Left lung (tissue), 4 donors: ENCODE measurements at regions not wholly inside any gene's neighbourhood (a gene's known extent, or its start where the extent isn't known, plus 50 kb on each side); places are given as distances from the start of the nearest gene placed in this dataset.

Experiments used
- ATAC-seq: fragments of 200-7000 bp; cut with Tn5 transposase; one replicate; pipeline ENCODE4 v1.9.1; 2020; ENCODE audit warnings: moderate library complexity
- DNase-seq, 4 donors: peaks; one replicate each; pipeline ENCODE4 v3.0.0-alpha.2; 2013 to 2020
- H3K27ac ChIP-seq, 2 donors: fragments of 200-600 bp; sonication (generic) in 1 of 2; one replicate each; pipeline versions ENCODE4 v1.5.0 to v1.8.0; 2020 to 2021
- H3K27me3 ChIP-seq, 2 donors: fragments of 200-600 bp; sonication (generic) in 1 of 2; one replicate each; pipeline versions ENCODE4 v1.5.0 to v1.8.0; 2020 to 2021
- H3K36me3 ChIP-seq, 2 donors: fragments of 200-600 bp; sonication (generic) in 1 of 2; one replicate each; pipeline versions ENCODE4 v1.5.0 to v1.8.0; 2020 to 2021
- H3K4me1 ChIP-seq, 2 donors: fragments of 200-600 bp; one replicate each; pipeline ENCODE4 v1.8.0; 2021
- H3K4me3 ChIP-seq, 2 donors: fragments of 200-600 bp; sonication (generic) in 1 of 2; one replicate each; pipeline versions ENCODE4 v1.5.0 to v1.8.0; 2020 to 2021; ENCODE audit warnings: mild to moderate bottlenecking in 1 of 2
- H3K9me3 ChIP-seq, 2 donors: fragments of 200-600 bp; sonication (generic) in 1 of 2; one replicate each; pipeline versions ENCODE4 v1.5.0 to v1.8.0; 2020 to 2021
- intact Hi-C, 2 donors: fragments of 100-400 bp; cut with DNase I; formaldehyde crosslinking; loops; one replicate each; pipeline versions ENCODE4 v1.11.2 to v1.14.2; 2022
- TF ChIP-seq, protein P1 (sequence below), 2 donors: fragments of 200-600 bp; sonication (generic) in 1 of 2; IDR thresholded peaks; one replicate each; pipeline versions ENCODE4 v1.5.0 to v1.8.0; 2021; ENCODE audit warnings: antibody characterized with exemption in 2 of 2
- donor health status: DM: no; HTN: yes; CAD: no.
- donor health status: DM: no; HTN: no; CAD: no.

DNA sequence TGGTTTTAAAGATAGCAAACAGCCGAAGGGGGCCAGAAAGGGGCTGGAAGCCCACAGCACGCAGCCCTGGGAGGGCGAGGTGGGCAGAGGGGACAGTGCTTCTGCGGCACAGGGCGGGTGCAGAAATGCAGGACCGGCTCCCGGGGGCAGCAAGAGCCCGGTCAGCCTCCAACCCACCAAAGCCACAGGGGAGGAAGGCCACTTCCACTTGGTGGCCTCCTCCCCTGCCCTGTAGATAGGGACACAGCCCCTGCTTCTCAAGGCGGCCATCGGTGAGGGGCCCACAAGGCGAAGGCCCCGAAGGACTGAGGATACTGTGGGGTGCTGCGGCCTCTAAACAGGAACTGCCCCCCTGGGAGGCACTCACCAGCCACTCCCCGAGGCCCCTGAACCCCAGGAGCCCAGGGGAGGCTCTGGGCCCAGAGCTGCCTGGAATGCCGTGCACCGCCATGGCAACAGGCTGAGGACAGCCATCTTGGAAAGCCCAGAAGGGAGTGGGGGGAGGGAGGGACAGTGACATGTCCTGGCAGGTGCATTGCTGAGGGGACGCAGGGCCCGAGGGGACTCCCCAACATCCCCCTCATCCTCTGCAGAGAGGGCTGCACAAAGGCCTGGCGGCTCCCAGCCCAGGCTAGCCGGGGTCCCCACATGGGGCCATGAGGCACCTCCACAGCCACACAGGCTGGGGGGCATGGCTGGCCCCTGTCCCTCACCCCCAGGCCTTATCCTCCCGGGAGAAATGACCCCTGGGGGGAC is 114.7 kb downstream of the NCOR2 start:
- peaks cover 33 to 71% of the 10 kb centered on the region in 2 donors for H3K4me1 ChIP-seq
- H3K27ac ChIP-seq = peak overlapping the region; percentile 69 to 84
- peak overlapping the region in 1 of 2 donors; percentile 18 for H3K4me3 ChIP-seq
- H3K9me3 ChIP-seq = no peaks in the 10 kb centered on the region
- ATAC-seq = no peak
- intact Hi-C loops = no loop called here
- TF ChIP-seq, protein P1, sequence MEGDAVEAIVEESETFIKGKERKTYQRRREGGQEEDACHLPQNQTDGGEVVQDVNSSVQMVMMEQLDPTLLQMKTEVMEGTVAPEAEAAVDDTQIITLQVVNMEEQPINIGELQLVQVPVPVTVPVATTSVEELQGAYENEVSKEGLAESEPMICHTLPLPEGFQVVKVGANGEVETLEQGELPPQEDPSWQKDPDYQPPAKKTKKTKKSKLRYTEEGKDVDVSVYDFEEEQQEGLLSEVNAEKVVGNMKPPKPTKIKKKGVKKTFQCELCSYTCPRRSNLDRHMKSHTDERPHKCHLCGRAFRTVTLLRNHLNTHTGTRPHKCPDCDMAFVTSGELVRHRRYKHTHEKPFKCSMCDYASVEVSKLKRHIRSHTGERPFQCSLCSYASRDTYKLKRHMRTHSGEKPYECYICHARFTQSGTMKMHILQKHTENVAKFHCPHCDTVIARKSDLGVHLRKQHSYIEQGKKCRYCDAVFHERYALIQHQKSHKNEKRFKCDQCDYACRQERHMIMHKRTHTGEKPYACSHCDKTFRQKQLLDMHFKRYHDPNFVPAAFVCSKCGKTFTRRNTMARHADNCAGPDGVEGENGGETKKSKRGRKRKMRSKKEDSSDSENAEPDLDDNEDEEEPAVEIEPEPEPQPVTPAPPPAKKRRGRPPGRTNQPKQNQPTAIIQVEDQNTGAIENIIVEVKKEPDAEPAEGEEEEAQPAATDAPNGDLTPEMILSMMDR (IDR thresholded peaks at IDR 0.05) = no peak
- H3K27me3 ChIP-seq = no peaks in the 10 kb centered on the region
- H3K36me3 ChIP-seq = peaks cover 0 to 56% of the 10 kb centered on the region in 2 donors
- DNase-seq = peak in 1 of 4 donors; percentile 74

DNA sequence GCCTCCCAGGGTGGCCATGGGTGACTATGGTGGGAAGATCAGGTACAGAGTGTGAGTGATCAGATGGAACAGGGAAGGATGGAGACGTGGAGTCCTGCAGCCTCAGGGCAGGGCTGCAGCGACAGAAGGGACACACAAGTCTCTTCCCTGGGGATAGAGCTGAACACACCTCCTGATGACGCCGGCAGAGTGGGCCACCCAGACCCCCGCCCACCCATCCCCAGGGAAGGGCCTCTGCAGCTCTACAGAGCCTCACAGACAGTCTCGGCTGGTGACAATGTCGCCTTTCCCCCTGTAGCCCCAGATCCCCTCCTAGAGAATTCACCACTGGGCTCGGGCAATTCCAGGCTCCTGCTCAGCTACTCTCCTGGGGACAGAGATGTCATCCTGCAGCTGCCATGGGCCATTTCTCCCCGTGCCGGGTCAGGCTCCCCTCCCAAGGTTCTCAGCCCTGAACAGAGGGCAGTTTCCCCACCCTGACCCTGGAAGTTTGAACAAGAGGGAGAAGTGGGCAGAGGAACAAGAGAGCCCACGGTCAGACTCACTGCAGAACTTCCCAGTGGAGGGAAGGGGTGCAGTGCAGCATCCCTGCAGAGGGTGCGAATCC is 115.7 kb downstream of the NCOR2 start:
- DNase-seq (peak in 1 of 4 donors; percentile 22), ATAC-seq (no peak)
- intact Hi-C loops = no loop called here
- no peak overlapping the region for H3K27ac ChIP-seq
- no peaks in the 10 kb centered on the region for H3K9me3 ChIP-seq
- no peaks in the 10 kb centered on the region for H3K27me3 ChIP-seq
- peaks cover 0 to 59% of the 10 kb centered on the region in 2 donors for H3K36me3 ChIP-seq
- peaks cover 31 to 60% of the 10 kb centered on the region in 2 donors for H3K4me1 ChIP-seq
- TF ChIP-seq, protein P1 (IDR thresholded peaks at IDR 0.05) = no peak
- no peak overlapping the region for H3K4me3 ChIP-seq

GRCh38 chr12:124451016-124451415 is 116.4 kb downstream of the NCOR2 start:
- Histone ChIP-seq H3K36me3 (peaks cover 0 to 59% of the 10 kb centered on the region in 2 donors), H3K9me3 (no peaks in the 10 kb centered on the region)

DNA sequence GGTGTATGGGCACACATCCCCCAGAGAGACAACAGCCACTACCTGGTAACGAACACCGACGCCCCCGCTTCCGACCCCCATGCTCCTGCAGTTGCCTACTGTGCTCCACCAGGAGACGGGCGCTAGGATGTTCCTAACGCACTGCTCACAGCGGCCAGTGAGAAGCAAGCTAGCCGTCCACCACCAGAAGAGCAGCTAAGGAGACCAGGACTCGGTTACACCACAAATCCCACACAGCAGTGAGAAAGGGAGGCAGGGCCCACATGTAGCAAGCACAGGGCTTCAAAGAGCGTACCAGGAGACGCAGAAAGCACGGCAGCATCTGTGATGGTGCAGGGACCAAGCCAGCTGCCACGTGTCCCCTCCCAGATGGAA is 117.0 kb downstream of the NCOR2 start:
- TF ChIP-seq, protein P1 (IDR thresholded peaks at IDR 0.05) = no peak
- H3K27me3 ChIP-seq = no peaks in the 10 kb centered on the region
- H3K4me3 ChIP-seq = no peak overlapping the region
- DNase-seq (peak in 1 of 4 donors; percentile 61), ATAC-seq (no peak)
- H3K36me3 ChIP-seq = peaks cover 0 to 57% of the 10 kb centered on the region in 2 donors
- no peak overlapping the region for H3K27ac ChIP-seq
- peaks cover 25 to 47% of the 10 kb centered on the region in 2 donors for H3K4me1 ChIP-seq
- H3K9me3 ChIP-seq = no peaks in the 10 kb centered on the region
- intact Hi-C loops = no loop called here

More at GRCh38 chr12:124451016-124451415, 116.4 kb downstream of the NCOR2 start:
- no peak overlapping the region for H3K4me3 ChIP-seq
- ATAC-seq (no peak), DNase-seq (peak in 1 of 4 donors; percentile 75)
- no peak overlapping the region for H3K27ac ChIP-seq
- intact Hi-C loops = no loop called here
- no peaks in the 10 kb centered on the region for H3K27me3 ChIP-seq
- peaks cover 29 to 53% of the 10 kb centered on the region in 2 donors for H3K4me1 ChIP-seq
- TF ChIP-seq, protein P1 (IDR thresholded peaks at IDR 0.05) = no peak

DNA sequence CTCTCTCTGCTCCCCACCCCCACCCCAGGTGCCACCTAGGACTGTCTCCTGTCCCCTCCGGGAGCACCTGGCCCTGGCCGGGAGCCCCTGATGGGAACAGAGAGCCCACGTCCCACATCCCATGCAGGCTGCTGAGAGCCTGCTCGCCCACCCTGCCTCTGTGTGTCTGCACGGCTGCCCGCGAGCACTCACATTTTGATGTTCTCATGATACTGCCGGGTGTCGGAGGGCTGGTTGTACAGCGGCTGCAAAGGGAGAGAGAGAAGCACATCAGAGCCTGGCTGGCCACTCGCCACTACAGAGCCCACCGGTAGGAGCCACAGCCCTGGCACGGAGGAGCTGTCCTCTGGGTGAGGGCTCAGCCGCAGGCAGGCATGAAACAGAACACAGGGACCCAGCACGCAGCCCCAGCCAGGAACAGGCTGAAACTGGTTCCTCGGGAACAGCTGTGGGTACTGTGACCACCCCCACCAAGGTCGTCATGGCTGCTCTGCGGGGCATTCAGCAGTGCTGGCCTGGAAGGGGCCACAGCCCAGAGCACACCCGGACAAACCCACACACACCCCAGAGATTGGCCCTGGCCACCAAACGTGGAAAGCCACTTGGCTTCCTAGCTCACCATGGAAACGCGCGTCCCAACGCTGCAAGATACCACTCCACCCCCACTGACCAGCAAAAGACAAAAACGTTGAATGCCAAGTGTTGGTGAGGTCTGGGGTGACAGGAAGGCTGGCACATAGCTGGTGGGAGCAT is 117.6 kb downstream of the NCOR2 start:
- Histone ChIP-seq H3K36me3 (peaks cover 0 to 59% of the 10 kb centered on the region in 2 donors), H3K27ac (no peak overlapping the region), H3K9me3 (no peaks in the 10 kb centered on the region), H3K4me3 (no peak overlapping the region), H3K27me3 (no peaks in the 10 kb centered on the region), H3K4me1 (peaks cover 19 to 41% of the 10 kb centered on the region in 2 donors)
- intact Hi-C loops = no loop called here
- ATAC-seq (no peak), DNase-seq (peak in 1 of 4 donors; percentile 46)
- TF ChIP-seq, protein P1 (IDR thresholded peaks at IDR 0.05) = no peak
